ENCODE measurements at regions not wholly inside any gene's neighbourhood (a gene's known extent, or its start where the extent isn't known, plus 50 kb on each side); places are given as distances from the start of the nearest gene placed in this dataset.

DNA sequence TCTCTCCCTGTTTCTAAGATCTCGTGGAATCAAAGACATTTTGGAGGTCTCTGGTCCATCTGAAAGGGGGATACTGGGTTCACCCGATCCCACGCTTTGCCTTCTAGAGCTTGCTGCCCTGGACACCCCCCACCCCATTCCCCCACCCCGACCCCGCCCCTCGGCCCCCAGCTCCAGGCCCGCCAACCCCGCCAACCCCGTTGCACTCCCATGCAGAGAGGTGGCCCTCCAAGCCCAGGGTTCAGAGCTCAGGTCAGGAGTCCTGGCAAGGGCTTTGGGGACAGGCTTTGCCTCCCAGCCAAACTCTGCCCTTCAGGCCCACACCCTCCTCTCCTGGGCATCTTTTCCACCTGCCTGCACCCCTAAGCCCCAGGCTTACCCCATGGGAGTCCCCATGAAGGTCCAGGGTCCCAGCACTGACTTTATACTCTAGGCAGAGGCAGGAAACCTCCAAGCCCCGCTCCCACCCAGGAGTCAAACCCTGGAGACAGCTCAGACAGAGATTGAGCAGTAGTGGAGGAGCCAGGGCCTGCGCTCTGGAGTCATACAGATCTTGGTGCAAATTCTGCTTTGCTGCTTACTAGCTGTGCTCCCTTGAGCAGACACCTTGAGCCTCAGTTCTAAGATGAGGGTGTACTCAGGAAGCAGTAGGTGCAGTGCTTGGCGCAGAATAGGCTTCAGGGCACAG, 155.9 kb downstream of the FOXD2 start:
- no peak for TF ChIP-seq SPI1 (IDR thresholded peaks at IDR 0.05; ENCODE audit: borderline replicate concordance, low read depth)
- TF ChIP-seq, protein P1, sequence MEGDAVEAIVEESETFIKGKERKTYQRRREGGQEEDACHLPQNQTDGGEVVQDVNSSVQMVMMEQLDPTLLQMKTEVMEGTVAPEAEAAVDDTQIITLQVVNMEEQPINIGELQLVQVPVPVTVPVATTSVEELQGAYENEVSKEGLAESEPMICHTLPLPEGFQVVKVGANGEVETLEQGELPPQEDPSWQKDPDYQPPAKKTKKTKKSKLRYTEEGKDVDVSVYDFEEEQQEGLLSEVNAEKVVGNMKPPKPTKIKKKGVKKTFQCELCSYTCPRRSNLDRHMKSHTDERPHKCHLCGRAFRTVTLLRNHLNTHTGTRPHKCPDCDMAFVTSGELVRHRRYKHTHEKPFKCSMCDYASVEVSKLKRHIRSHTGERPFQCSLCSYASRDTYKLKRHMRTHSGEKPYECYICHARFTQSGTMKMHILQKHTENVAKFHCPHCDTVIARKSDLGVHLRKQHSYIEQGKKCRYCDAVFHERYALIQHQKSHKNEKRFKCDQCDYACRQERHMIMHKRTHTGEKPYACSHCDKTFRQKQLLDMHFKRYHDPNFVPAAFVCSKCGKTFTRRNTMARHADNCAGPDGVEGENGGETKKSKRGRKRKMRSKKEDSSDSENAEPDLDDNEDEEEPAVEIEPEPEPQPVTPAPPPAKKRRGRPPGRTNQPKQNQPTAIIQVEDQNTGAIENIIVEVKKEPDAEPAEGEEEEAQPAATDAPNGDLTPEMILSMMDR (IDR thresholded peaks at IDR 0.05; ENCODE audit: insufficient read depth, low read length) = no peak
- TF ChIP-seq GABPA (IDR thresholded peaks at IDR 0.05; ENCODE audit: low read depth) = no peak
- TF ChIP-seq, protein P2, sequence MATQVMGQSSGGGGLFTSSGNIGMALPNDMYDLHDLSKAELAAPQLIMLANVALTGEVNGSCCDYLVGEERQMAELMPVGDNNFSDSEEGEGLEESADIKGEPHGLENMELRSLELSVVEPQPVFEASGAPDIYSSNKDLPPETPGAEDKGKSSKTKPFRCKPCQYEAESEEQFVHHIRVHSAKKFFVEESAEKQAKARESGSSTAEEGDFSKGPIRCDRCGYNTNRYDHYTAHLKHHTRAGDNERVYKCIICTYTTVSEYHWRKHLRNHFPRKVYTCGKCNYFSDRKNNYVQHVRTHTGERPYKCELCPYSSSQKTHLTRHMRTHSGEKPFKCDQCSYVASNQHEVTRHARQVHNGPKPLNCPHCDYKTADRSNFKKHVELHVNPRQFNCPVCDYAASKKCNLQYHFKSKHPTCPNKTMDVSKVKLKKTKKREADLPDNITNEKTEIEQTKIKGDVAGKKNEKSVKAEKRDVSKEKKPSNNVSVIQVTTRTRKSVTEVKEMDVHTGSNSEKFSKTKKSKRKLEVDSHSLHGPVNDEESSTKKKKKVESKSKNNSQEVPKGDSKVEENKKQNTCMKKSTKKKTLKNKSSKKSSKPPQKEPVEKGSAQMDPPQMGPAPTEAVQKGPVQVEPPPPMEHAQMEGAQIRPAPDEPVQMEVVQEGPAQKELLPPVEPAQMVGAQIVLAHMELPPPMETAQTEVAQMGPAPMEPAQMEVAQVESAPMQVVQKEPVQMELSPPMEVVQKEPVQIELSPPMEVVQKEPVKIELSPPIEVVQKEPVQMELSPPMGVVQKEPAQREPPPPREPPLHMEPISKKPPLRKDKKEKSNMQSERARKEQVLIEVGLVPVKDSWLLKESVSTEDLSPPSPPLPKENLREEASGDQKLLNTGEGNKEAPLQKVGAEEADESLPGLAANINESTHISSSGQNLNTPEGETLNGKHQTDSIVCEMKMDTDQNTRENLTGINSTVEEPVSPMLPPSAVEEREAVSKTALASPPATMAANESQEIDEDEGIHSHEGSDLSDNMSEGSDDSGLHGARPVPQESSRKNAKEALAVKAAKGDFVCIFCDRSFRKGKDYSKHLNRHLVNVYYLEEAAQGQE (IDR thresholded peaks at IDR 0.05; ENCODE audit: insufficient replicate concordance, low read depth) = no peak
- TF ChIP-seq POLR2AphosphoS5 (IDR thresholded peaks at IDR 0.05; ENCODE audit: low read depth) = no peak
- DNase-seq (ENCODE audit: low read depth in 1 of 2, low spot score in 1 of 2) = no peak
- H3K27me3 ChIP-seq (ENCODE audit: insufficient read depth, poor library complexity, severe bottlenecking) = peaks cover 17% of the 10 kb centered on the region
- no peak overlapping the region for H3K27ac ChIP-seq (replicated peaks)
- no peak overlapping the region for H3K4me3 ChIP-seq (replicated peaks; ENCODE audit: insufficient read depth, low read length)

DNA sequence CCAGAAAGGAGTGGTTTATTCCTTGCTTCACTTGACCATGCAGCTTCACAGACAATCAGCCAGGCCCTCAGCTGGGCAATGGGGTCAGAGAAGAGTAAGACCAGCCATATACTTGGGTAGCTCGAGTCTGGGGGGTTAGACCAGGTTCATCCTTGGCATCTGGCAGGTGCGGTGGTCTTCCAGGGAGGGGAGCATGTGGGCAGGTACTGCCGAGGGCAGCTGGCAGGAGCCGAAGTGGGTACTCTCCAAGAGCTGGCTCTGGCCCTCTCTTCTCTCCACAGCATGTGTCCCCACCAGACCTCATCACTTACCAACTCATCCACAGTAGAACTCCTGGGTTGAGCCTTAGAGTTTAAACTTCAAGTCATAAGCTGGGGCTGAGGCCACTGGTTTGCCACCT, 156.8 kb downstream of the FOXD2 start:
- DNase-seq (ENCODE audit: low read depth in 1 of 2, low spot score in 1 of 2) = no peak
- Histone ChIP-seq H3K27me3 (ENCODE audit: insufficient read depth, poor library complexity, severe bottlenecking) (peaks cover 15% of the 10 kb centered on the region), H3K4me3 (replicated peaks; ENCODE audit: insufficient read depth, low read length) (no peak overlapping the region), H3K27ac (replicated peaks) (no peak overlapping the region)
- TF ChIP-seq, protein P2 (IDR thresholded peaks at IDR 0.05; ENCODE audit: insufficient replicate concordance, low read depth) = no peak
- TF ChIP-seq POLR2AphosphoS5 (IDR thresholded peaks at IDR 0.05; ENCODE audit: low read depth) (no peak), GABPA (IDR thresholded peaks at IDR 0.05; ENCODE audit: low read depth) (no peak), SPI1 (IDR thresholded peaks at IDR 0.05; ENCODE audit: borderline replicate concordance, low read depth) (no peak)
- TF ChIP-seq, protein P1 (IDR thresholded peaks at IDR 0.05; ENCODE audit: insufficient read depth, low read length) = no peak

DNA sequence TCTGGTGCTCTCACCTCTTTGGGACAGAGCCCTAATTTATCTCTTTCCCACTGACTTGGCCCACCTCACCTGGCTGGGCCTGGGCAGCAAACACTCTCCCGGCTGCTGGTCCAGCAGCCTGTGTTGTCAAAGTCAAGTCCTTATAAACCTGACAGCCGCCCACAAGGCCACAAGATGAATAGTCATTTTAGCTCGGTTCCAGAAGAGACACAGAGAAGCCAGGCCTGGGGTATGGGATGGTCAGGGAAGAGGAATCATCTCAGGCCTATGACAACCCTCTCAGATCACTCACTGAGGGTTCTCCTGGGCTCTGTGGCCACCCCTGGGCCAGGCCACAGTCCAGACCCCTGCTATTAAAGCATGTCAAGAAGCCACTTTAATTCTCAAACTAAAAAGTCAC, 158.5 kb downstream of the FOXD2 start:
- Histone ChIP-seq H3K27ac (replicated peaks) (no peak overlapping the region), H3K4me3 (replicated peaks; ENCODE audit: insufficient read depth, low read length) (no peak overlapping the region), H3K27me3 (ENCODE audit: insufficient read depth, poor library complexity, severe bottlenecking) (peaks cover 15% of the 10 kb centered on the region)
- DNase-seq (ENCODE audit: low read depth in 1 of 2, low spot score in 1 of 2) = no peak
- TF ChIP-seq POLR2AphosphoS5 (IDR thresholded peaks at IDR 0.05; ENCODE audit: low read depth) (no peak), GABPA (IDR thresholded peaks at IDR 0.05; ENCODE audit: low read depth) (no peak), SPI1 (IDR thresholded peaks at IDR 0.05; ENCODE audit: borderline replicate concordance, low read depth) (no peak)
- TF ChIP-seq, protein P2 (IDR thresholded peaks at IDR 0.05; ENCODE audit: insufficient replicate concordance, low read depth) = no peak
- TF ChIP-seq, protein P1 (IDR thresholded peaks at IDR 0.05; ENCODE audit: insufficient read depth, low read length) = no peak
